ENCODE measurements at regions not wholly inside any gene's neighbourhood (a gene's known extent, or its start where the extent isn't known, plus 50 kb on each side); places are given as distances from the start of the nearest gene placed in this dataset.

DNA sequence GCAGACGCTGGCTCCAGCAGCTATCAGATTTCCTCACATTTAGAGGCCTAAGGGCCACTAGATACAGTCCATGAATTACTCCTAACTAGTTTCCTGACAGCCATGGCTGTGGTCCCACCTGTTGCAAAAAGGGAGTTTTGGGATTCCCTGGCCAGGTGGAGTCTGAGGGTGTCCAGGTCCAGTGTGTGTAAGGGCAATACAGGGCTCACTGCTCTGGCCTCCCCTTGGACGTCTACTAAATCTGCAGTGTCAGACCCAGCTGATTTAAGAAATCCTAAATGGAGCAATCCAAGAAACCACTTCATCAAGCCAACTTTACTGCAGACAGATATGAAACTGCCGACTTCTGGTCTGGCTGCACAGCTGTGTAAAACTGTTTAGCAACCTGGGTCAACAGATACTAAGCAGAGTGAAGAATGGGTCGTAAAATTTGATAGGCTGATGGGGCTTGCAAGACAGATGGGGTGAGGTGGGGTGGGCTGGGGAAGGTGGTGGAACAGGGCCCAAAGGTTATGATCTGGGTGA lies 116.4 kb downstream of the GADD45G start:
- Histone ChIP-seq H3K27ac (peak overlapping the region; percentile 66), H3K9me3 (ENCODE audit: low read depth) (no peaks in the 10 kb centered on the region), H3K4me2 (peak overlapping the region; percentile 30), H3K27me3 (no peaks in the 10 kb centered on the region), H4K20me1 (ENCODE audit: insufficient read depth, poor library complexity, severe bottlenecking) (no peaks in the 10 kb centered on the region), H3K4me1 (ENCODE audit: insufficient read depth) (peaks cover 26% of the 10 kb centered on the region), H3K36me3 (replicated peaks; ENCODE audit: insufficient read depth, low read depth) (no peaks in the 10 kb centered on the region), H2AFZ (no peak overlapping the region), H3K4me3 (no peak overlapping the region), H3K79me2 (no peaks in the 10 kb centered on the region), H3K9me2 (replicated peaks; ENCODE audit: insufficient read depth) (no peaks in the 10 kb centered on the region)
- no peak for TF ChIP-seq EZH2phosphoT487 (IDR thresholded peaks at IDR 0.05; ENCODE audit: low read depth, severe bottlenecking, unreplicated experiment)
- TF ChIP-seq EZH2 (IDR thresholded peaks at IDR 0.05; ENCODE audit: borderline replicate concordance), result no peak
- no peak for TF ChIP-seq CTCF (IDR thresholded peaks at IDR 0.05; ENCODE audit: poor library complexity)
- DNase-seq (ENCODE audit: low spot score), result peak; percentile 56
- 33% methylated on average over 4 of the region's 4 CpGs for WGBS (ENCODE audit: low lambda C conversion rate, missing lambda C conversion rate)

DNA sequence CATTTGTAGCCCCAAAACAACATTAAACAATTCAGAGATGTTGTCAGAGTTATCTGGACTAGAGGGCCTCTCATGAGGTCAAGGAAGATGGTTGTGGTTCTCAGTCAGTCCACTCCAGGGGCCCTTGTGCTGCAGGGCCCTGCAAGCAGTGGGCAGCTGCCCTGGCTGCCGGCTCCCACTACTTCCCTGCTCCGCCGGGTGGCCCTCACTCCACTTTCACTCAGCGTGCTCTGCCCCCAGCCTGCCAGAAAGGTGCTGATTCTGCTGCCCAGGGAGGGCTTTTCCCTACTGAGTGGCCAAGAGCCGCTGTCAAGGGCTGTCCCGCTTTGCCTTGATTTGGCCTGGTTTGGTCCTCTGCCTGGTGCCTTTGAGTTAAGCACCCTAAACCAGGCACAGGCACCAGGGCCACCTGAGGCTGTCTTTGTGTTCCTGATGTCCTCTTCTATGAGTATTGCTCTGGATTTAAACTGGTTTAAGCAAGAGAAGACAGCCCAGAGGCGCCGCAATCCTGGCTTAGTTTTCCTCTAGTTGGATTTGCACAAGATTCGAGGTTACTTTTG lies 117.2 kb downstream of the GADD45G start:
- TF ChIP-seq EZH2phosphoT487 (IDR thresholded peaks at IDR 0.05; ENCODE audit: low read depth, severe bottlenecking, unreplicated experiment), result no peak
- TF ChIP-seq EZH2 (IDR thresholded peaks at IDR 0.05; ENCODE audit: borderline replicate concordance), result no peak
- no peak for TF ChIP-seq CTCF (IDR thresholded peaks at IDR 0.05; ENCODE audit: poor library complexity)
- H4K20me1 ChIP-seq (ENCODE audit: insufficient read depth, poor library complexity, severe bottlenecking), result no peaks in the 10 kb centered on the region
- peaks cover 26% of the 10 kb centered on the region for H3K4me1 ChIP-seq (ENCODE audit: insufficient read depth)
- no peaks in the 10 kb centered on the region for H3K79me2 ChIP-seq
- H3K9me2 ChIP-seq (replicated peaks; ENCODE audit: insufficient read depth), result no peaks in the 10 kb centered on the region
- DNase-seq (ENCODE audit: low spot score), result no peak
- H3K36me3 ChIP-seq (replicated peaks; ENCODE audit: insufficient read depth, low read depth), result no peaks in the 10 kb centered on the region
- H3K27ac ChIP-seq, result peak overlapping the region; percentile 17
- H3K9me3 ChIP-seq (ENCODE audit: low read depth), result no peaks in the 10 kb centered on the region
- 91% methylated on average over 9 of the region's 9 CpGs for WGBS (ENCODE audit: low lambda C conversion rate, missing lambda C conversion rate)
- no peaks in the 10 kb centered on the region for H3K27me3 ChIP-seq
- no peak overlapping the region for H3K4me2 ChIP-seq
- H2AFZ ChIP-seq, result no peak overlapping the region
- no peak overlapping the region for H3K4me3 ChIP-seq

DNA sequence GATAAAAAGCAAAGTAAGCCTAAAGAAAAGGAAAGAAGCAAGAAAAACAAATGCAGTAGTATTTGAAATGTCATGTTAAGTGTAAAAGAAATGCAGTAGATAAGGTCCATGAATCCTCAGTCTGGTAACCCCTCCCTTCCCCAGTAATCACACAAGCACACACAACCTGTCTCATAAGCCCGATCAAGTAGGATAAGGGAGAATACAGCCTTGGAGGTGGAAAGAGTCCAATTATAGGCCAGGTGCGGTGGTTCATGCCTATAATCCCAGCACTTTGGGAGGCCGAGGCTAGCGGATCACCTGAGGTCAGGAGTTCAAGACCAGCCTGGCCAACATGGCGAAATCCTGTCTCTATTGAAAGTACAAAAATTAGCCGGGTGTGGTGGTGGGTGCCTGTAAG lies 117.9 kb downstream of the GADD45G start:
- WGBS (ENCODE audit: low lambda C conversion rate, missing lambda C conversion rate), result 77% methylated on average over 6 of the region's 6 CpGs
- H3K9me3 ChIP-seq (ENCODE audit: low read depth), result no peaks in the 10 kb centered on the region
- peak overlapping the region; percentile 17 for H3K27ac ChIP-seq
- no peaks in the 10 kb centered on the region for H3K9me2 ChIP-seq (replicated peaks; ENCODE audit: insufficient read depth)
- TF ChIP-seq EZH2 (IDR thresholded peaks at IDR 0.05; ENCODE audit: borderline replicate concordance) (no peak), CTCF (IDR thresholded peaks at IDR 0.05; ENCODE audit: poor library complexity) (no peak), EZH2phosphoT487 (IDR thresholded peaks at IDR 0.05; ENCODE audit: low read depth, severe bottlenecking, unreplicated experiment) (no peak)
- no peak overlapping the region for H3K4me3 ChIP-seq
- no peaks in the 10 kb centered on the region for H4K20me1 ChIP-seq (ENCODE audit: insufficient read depth, poor library complexity, severe bottlenecking)
- H3K4me1 ChIP-seq (ENCODE audit: insufficient read depth), result peaks cover 26% of the 10 kb centered on the region
- no peaks in the 10 kb centered on the region for H3K79me2 ChIP-seq
- H3K36me3 ChIP-seq (replicated peaks; ENCODE audit: insufficient read depth, low read depth), result no peaks in the 10 kb centered on the region
- no peaks in the 10 kb centered on the region for H3K27me3 ChIP-seq
- H3K4me2 ChIP-seq, result no peak overlapping the region
- H2AFZ ChIP-seq, result no peak overlapping the region
- no peak for DNase-seq (ENCODE audit: low spot score)

Data from hepatocyte (in vitro differentiated cells).